CD14-positive monocyte (primary cell): ENCODE measurements at regions not wholly inside any gene's neighbourhood (a gene's known extent, or its start where the extent isn't known, plus 50 kb on each side); places are given as distances from the start of the nearest gene placed in this dataset.
A peak's percentile ranks its signal among the peaks of the same experiment; 100 is the strongest.

Experiments
- DNase-seq, 3 donors: peaks; one replicate each; pipeline ENCODE4 v3.0.0-alpha.2; 2011 to 2022
- H2AFZ ChIP-seq: 2 replicates; pipeline ENCODE4 v1.6.0; 2012; ENCODE audit warnings: mild to moderate bottlenecking, low read depth, low read length, inconsistent platforms; ENCODE audit not compliant: insufficient read depth, poor library complexity, severe bottlenecking
- H3K27ac ChIP-seq, 2 donors: 1 replicate in 1 of 2; 2 replicates in 1 of 2; pipeline ENCODE4 v1.5.1; 2012 to 2013; ENCODE audit warnings: low read length in 2 of 2, control low read depth in 1 of 2, inconsistent platforms in 1 of 2, low read depth in 1 of 2, mild to moderate bottlenecking in 1 of 2
- H3K27me3 ChIP-seq, 2 donors: one replicate each; pipeline versions ENCODE4 v1.6.0 to v1.6.1; 2011 to 2013; ENCODE audit warnings: low read length in 2 of 2; ENCODE audit not compliant: control insufficient read depth in 2 of 2, insufficient read depth in 2 of 2
- H3K36me3 ChIP-seq, 2 donors: replicated peaks in 1 of 2; 1 replicate in 1 of 2; 2 replicates in 1 of 2; pipeline versions ENCODE4 v1.5.1 to v1.6.1; 2012 to 2013; ENCODE audit warnings: low read length in 2 of 2, control low read depth in 1 of 2, inconsistent platforms in 1 of 2, mild to moderate bottlenecking in 1 of 2; ENCODE audit not compliant: insufficient read depth in 2 of 2, control insufficient read depth in 1 of 2
- H3K4me1 ChIP-seq, 2 donors: 1 replicate in 1 of 2; 2 replicates in 1 of 2; pipeline versions ENCODE4 v1.5.1 to v1.6.1; 2012 to 2013; ENCODE audit warnings: low read length in 2 of 2, control low read depth in 1 of 2, inconsistent platforms in 1 of 2, mild to moderate bottlenecking in 1 of 2, moderate library complexity in 1 of 2; ENCODE audit not compliant: insufficient read depth in 2 of 2, control insufficient read depth in 1 of 2
- H3K4me2 ChIP-seq: replicated peaks from 2 replicates; pipeline ENCODE3; 2012; ENCODE audit warnings: low read length, moderate library complexity, mild to moderate bottlenecking; ENCODE audit not compliant: poor library complexity, severe bottlenecking; ENCODE audit errors: extremely low read depth
- H3K4me3 ChIP-seq, 3 experiments: fragments of 200-600 bp in 1 of 3; sonication (generic) in 1 of 3; replicated peaks in 1 of 3; 1 replicate in 2 of 3; 2 replicates in 1 of 3; pipeline ENCODE4 v1.5.1; 2011 to 2013; ENCODE audit warnings: low read length in 3 of 3, mild to moderate bottlenecking in 3 of 3, control low read depth in 2 of 3, low read depth in 2 of 3, inconsistent platforms in 1 of 3, moderate library complexity in 1 of 3
- H3K79me2 ChIP-seq: 2 replicates; pipeline ENCODE4 v1.6.0; 2012; ENCODE audit warnings: mild to moderate bottlenecking, control low read depth, inconsistent platforms, low read length, moderate library complexity; ENCODE audit not compliant: insufficient read depth
- H3K9ac ChIP-seq: 2 replicates; pipeline ENCODE4 v1.6.0; 2017; ENCODE audit warnings: low read length, mild to moderate bottlenecking; ENCODE audit not compliant: insufficient read depth, poor library complexity, severe bottlenecking
- H3K9me3 ChIP-seq, 2 donors: replicated peaks in 1 of 2; 1 replicate in 1 of 2; 2 replicates in 1 of 2; pipeline versions ENCODE4 v1.5.1 to v1.6.1; 2012 to 2013; ENCODE audit warnings: low read length in 2 of 2, control low read depth in 1 of 2; ENCODE audit not compliant: control insufficient read depth in 1 of 2, insufficient read depth in 1 of 2
- H4K20me1 ChIP-seq: 2 replicates; pipeline ENCODE4 v1.6.0; 2012; ENCODE audit warnings: mild to moderate bottlenecking, low read length, control low read depth, moderate library complexity; ENCODE audit not compliant: insufficient read depth
- H3K27ac Mint-ChIP-seq, 7 donors: one replicate each; pipeline ENCODE4 v1.8.0; 2020; ENCODE audit warnings: mild to moderate bottlenecking in 7 of 7, mixed read lengths in 7 of 7, moderate library complexity in 6 of 7, inconsistent platforms in 2 of 7
- H3K27me3 Mint-ChIP-seq, 3 donors: one replicate each; pipeline ENCODE4 v1.8.0; 2021 to 2022; ENCODE audit warnings: low read depth in 3 of 3, mild to moderate bottlenecking in 3 of 3, mixed read lengths in 3 of 3, moderate library complexity in 3 of 3, inconsistent platforms in 1 of 3
- H3K36me3 Mint-ChIP-seq, 2 donors: one replicate each; pipeline ENCODE4 v1.8.0; 2020; ENCODE audit warnings: mixed read lengths in 2 of 2, inconsistent platforms in 1 of 2, mild to moderate bottlenecking in 1 of 2
- H3K4me1 Mint-ChIP-seq: one replicate; pipeline ENCODE4 v1.8.0; 2020; ENCODE audit warnings: mild to moderate bottlenecking, mixed read lengths
- H3K4me3 Mint-ChIP-seq, 2 donors: one replicate each; pipeline ENCODE4 v1.8.0; 2020; ENCODE audit warnings: mild to moderate bottlenecking in 2 of 2, mixed read lengths in 2 of 2, moderate library complexity in 1 of 2
- H3K9me3 Mint-ChIP-seq, 7 donors: one replicate each; pipeline ENCODE4 v1.8.0; 2020 to 2022; ENCODE audit warnings: mixed read lengths in 7 of 7, mild to moderate bottlenecking in 6 of 7, moderate library complexity in 6 of 7, inconsistent platforms in 2 of 7
- WGBS: methylation state at CpG from one replicate; pipeline ENCODE4 v1.1.5; 2013; ENCODE audit warnings: missing lambda C conversion rate; ENCODE audit not compliant: insufficient coverage; 5-methylcytosine and 5-hydroxymethylcytosine counted together
- intact Hi-C, 2 donors: fragments of 100-400 bp; cut with micrococcal nuclease; formaldehyde crosslinking; loops; one replicate each; pipeline versions ENCODE4 v1.15.0 to v1.15.1; 2023
- TF ChIP-seq, protein P1 (sequence below): fragments of 200-600 bp; IDR thresholded peaks from one replicate; pipeline ENCODE4 v1.8.0; 2022; ENCODE audit warnings: antibody characterized with exemption, mild to moderate bottlenecking

DNA sequence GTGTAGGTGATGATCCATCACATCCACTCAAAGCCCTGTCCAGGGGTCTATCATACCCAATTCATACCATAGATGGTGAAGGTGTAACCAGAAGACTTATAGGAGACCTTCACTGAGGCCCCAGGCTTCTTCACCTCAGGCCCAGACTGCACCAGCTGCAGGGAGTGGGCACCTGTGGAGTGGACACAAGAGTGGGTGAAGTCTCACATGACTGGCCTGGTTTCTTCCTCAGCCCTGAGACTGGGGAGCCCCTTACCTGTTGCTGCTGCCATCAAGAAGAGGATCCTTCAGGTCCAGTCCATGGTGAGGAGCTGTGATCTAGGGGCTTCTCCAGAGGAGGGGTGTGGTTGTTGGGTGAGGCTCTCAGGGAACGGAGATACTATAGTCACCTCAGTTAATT lies 851.0 kb downstream of the TMEM121 start:
- no peak overlapping the region for H3K4me3 Mint-ChIP-seq
- H2AFZ ChIP-seq = no peak overlapping the region
- H3K27ac Mint-ChIP-seq = no peak overlapping the region
- H3K9ac ChIP-seq = no peak overlapping the region
- 100% methylated on average over 1 of the region's 1 CpG for WGBS
- H3K4me2 ChIP-seq = no peak overlapping the region
- H3K4me1 ChIP-seq = peaks cover 8 to 12% of the 10 kb centered on the region in 2 donors
- no peaks in the 10 kb centered on the region for H3K36me3 ChIP-seq
- peaks cover 0 to 1% (median 0%) of the 10 kb centered on the region in 3 donors for H3K27me3 Mint-ChIP-seq
- no peaks in the 10 kb centered on the region for H3K9me3 ChIP-seq
- TF ChIP-seq, protein P1, sequence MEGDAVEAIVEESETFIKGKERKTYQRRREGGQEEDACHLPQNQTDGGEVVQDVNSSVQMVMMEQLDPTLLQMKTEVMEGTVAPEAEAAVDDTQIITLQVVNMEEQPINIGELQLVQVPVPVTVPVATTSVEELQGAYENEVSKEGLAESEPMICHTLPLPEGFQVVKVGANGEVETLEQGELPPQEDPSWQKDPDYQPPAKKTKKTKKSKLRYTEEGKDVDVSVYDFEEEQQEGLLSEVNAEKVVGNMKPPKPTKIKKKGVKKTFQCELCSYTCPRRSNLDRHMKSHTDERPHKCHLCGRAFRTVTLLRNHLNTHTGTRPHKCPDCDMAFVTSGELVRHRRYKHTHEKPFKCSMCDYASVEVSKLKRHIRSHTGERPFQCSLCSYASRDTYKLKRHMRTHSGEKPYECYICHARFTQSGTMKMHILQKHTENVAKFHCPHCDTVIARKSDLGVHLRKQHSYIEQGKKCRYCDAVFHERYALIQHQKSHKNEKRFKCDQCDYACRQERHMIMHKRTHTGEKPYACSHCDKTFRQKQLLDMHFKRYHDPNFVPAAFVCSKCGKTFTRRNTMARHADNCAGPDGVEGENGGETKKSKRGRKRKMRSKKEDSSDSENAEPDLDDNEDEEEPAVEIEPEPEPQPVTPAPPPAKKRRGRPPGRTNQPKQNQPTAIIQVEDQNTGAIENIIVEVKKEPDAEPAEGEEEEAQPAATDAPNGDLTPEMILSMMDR = no peak
- no peaks in the 10 kb centered on the region for H3K9me3 Mint-ChIP-seq
- no peak overlapping the region for H3K4me3 ChIP-seq
- H3K4me1 Mint-ChIP-seq = peaks cover 17% of the 10 kb centered on the region
- H3K27me3 ChIP-seq = peaks cover 0 to 1% of the 10 kb centered on the region in 2 donors
- H3K27ac ChIP-seq = no peak overlapping the region
- H3K36me3 Mint-ChIP-seq = no peaks in the 10 kb centered on the region
- H4K20me1 ChIP-seq = no peaks in the 10 kb centered on the region
- no peaks in the 10 kb centered on the region for H3K79me2 ChIP-seq
- DNase-seq = no peak
- intact Hi-C loops = no loop called here

- TF ChIP-seq, protein P1 = peak; percentile 69
- peaks cover 11% of the 10 kb centered on the region for H3K4me1 Mint-ChIP-seq
- H3K27ac Mint-ChIP-seq = no peak overlapping the region
- H3K4me3 Mint-ChIP-seq = no peak overlapping the region
- Histone ChIP-seq H3K4me3 (no peak overlapping the region), H3K4me2 (no peak overlapping the region), H3K79me2 (no peaks in the 10 kb centered on the region), H3K4me1 (peaks cover 8 to 10% of the 10 kb centered on the region in 2 donors), H3K27me3 (no peaks in the 10 kb centered on the region), H3K9ac (no peak overlapping the region), H3K9me3 (no peaks in the 10 kb centered on the region), H4K20me1 (no peaks in the 10 kb centered on the region), H3K27ac (no peak overlapping the region), H2AFZ (no peak overlapping the region), H3K36me3 (no peaks in the 10 kb centered on the region)
- DNase-seq = no peak
- no CpG with 5 or more reads among the region's 3 CpGs for WGBS
- intact Hi-C loops = no loop called here
- H3K9me3 Mint-ChIP-seq = no peaks in the 10 kb centered on the region
- no peaks in the 10 kb centered on the region for H3K36me3 Mint-ChIP-seq
- peaks cover 0 to 2% (median 0%) of the 10 kb centered on the region in 3 donors for H3K27me3 Mint-ChIP-seq
Observed at GRCh38 chr14:106378191-106378590, 851.8 kb downstream of the TMEM121 start.
